H9 (cell line): ENCODE measurements at regions not wholly inside any gene's neighbourhood (a gene's known extent, or its start where the extent isn't known, plus 50 kb on each side); places are given as distances from the start of the nearest gene placed in this dataset.

Experiments
- DNase-seq: peaks from one replicate; pipeline ENCODE4 v3.0.0-alpha.2; 2017
- H2AFZ ChIP-seq: one replicate; pipeline ENCODE4 v1.6.1; 2013; ENCODE audit warnings: mild to moderate bottlenecking, low read length, control low read depth, moderate library complexity
- H2AK5ac ChIP-seq: 2 replicates; pipeline ENCODE4 v1.6.1; 2013; ENCODE audit warnings: low read length, control low read depth, mixed read lengths; ENCODE audit not compliant: insufficient read length
- H2BK120ac ChIP-seq: one replicate; pipeline ENCODE4 v1.6.1; 2013; ENCODE audit warnings: low read depth, mild to moderate bottlenecking, low read length, control low read depth, inconsistent platforms; ENCODE audit not compliant: poor library complexity, severe bottlenecking
- H2BK12ac ChIP-seq: 2 replicates; pipeline ENCODE4 v1.6.1; 2013; ENCODE audit warnings: low read length, control low read depth, mixed read lengths, low read depth; ENCODE audit not compliant: insufficient read length
- H2BK15ac ChIP-seq: 2 replicates; pipeline ENCODE4 v1.6.1; 2013; ENCODE audit warnings: low read depth, low read length, control low read depth
- H2BK20ac ChIP-seq: one replicate; pipeline ENCODE4 v1.6.1; 2013; ENCODE audit warnings: low read depth, mild to moderate bottlenecking, low read length, control low read depth, inconsistent platforms; ENCODE audit not compliant: poor library complexity, severe bottlenecking
- H2BK5ac ChIP-seq: 2 replicates; pipeline ENCODE4 v1.6.1; 2013; ENCODE audit warnings: low read length, control low read depth, mixed read lengths; ENCODE audit not compliant: insufficient read length
- H3K14ac ChIP-seq: 2 replicates; pipeline ENCODE4 v1.6.1; 2013; ENCODE audit warnings: low read length, control low read depth; ENCODE audit not compliant: insufficient read depth
- H3K18ac ChIP-seq: 2 replicates; pipeline ENCODE4 v1.6.1; 2013; ENCODE audit warnings: low read depth, mild to moderate bottlenecking, mixed read lengths, low read length, control low read depth; ENCODE audit not compliant: insufficient read length
- H3K23ac ChIP-seq: 2 replicates; pipeline ENCODE4 v1.6.1; 2013; ENCODE audit warnings: low read length, control low read depth, mixed read lengths, low read depth; ENCODE audit not compliant: insufficient read length
- H3K23me2 ChIP-seq: 2 replicates; pipeline ENCODE4 v1.6.1; 2013; ENCODE audit warnings: low read depth, mild to moderate bottlenecking, mixed read lengths, low read length, control low read depth; ENCODE audit not compliant: insufficient read length, poor library complexity, severe bottlenecking
- H3K27ac ChIP-seq: 2 replicates; pipeline ENCODE4 v1.5.1; 2013; ENCODE audit warnings: low read length, control low read depth, mixed read lengths, low read depth; ENCODE audit not compliant: insufficient read length
- H3K27me3 ChIP-seq: 2 replicates; pipeline ENCODE4 v1.6.1; 2013; ENCODE audit warnings: low read length, control low read depth, inconsistent platforms; ENCODE audit not compliant: insufficient read depth
- H3K4ac ChIP-seq: 2 replicates; pipeline ENCODE4 v1.6.1; 2013; ENCODE audit warnings: low read depth, mild to moderate bottlenecking, control low read depth, inconsistent platforms, low read length, moderate library complexity
- H3K4me1 ChIP-seq: 2 replicates; pipeline ENCODE4 v1.6.1; 2013; ENCODE audit warnings: low read length, control low read depth, inconsistent platforms; ENCODE audit not compliant: insufficient read depth
- H3K4me2 ChIP-seq: 2 replicates; pipeline ENCODE4 v1.6.1; 2013; ENCODE audit warnings: low read length, control low read depth, mixed read lengths; ENCODE audit not compliant: insufficient read length, insufficient read depth
- H3K56ac ChIP-seq: 2 replicates; pipeline ENCODE4 v1.6.1; 2013; ENCODE audit warnings: low read depth, mild to moderate bottlenecking, mixed read lengths, low read length, control low read depth; ENCODE audit not compliant: insufficient read length
- H3K79me1 ChIP-seq: 2 replicates; pipeline ENCODE4 v1.6.1; 2013; ENCODE audit warnings: low read depth, mild to moderate bottlenecking, moderate library complexity, low read length, control low read depth, inconsistent platforms; ENCODE audit not compliant: insufficient read depth, poor library complexity, severe bottlenecking
- H3K79me2 ChIP-seq: 2 replicates; pipeline ENCODE4 v1.6.1; 2013; ENCODE audit warnings: low read length, control low read depth, inconsistent platforms; ENCODE audit not compliant: insufficient read depth
- H3K9ac ChIP-seq: 2 replicates; pipeline ENCODE4 v1.6.1; 2013; ENCODE audit warnings: low read length, control low read depth, mixed read lengths; ENCODE audit not compliant: insufficient read length; ENCODE audit errors: extremely low read depth
- H3K9me3 ChIP-seq: one replicate; pipeline ENCODE4 v1.6.1; 2013; ENCODE audit warnings: low read depth, low read length, inconsistent platforms; ENCODE audit not compliant: control insufficient read depth
- H3T11ph ChIP-seq: one replicate; pipeline ENCODE4 v1.6.1; 2013; ENCODE audit warnings: mild to moderate bottlenecking, low read length, control low read depth, inconsistent platforms
- H4K20me1 ChIP-seq: one replicate; pipeline ENCODE4 v1.6.1; 2013; ENCODE audit not compliant: control insufficient read depth, insufficient read length, insufficient read depth
- H4K5ac ChIP-seq: 2 replicates; pipeline ENCODE4 v1.6.1; 2013; ENCODE audit warnings: low read depth, mild to moderate bottlenecking, mixed read lengths, low read length, control low read depth; ENCODE audit not compliant: insufficient read length
- H4K8ac ChIP-seq: replicated peaks from 2 replicates; pipeline ENCODE4 v1.6.1; 2013; ENCODE audit warnings: low read length, control low read depth, mixed read lengths, low read depth; ENCODE audit not compliant: insufficient read length
- H4K91ac ChIP-seq: 2 replicates; pipeline ENCODE4 v1.6.1; 2013; ENCODE audit warnings: low read depth, mild to moderate bottlenecking, moderate library complexity, mixed read lengths, low read length, control low read depth; ENCODE audit not compliant: insufficient read length
- H3K27ac Mint-ChIP-seq, 3 experiments: 2 replicates in 2 of 3; 3 replicates in 1 of 3; pipeline ENCODE4 v1.8.0; 2020 to 2021; ENCODE audit warnings: mixed read lengths in 3 of 3, mild to moderate bottlenecking in 1 of 3, moderate library complexity in 1 of 3
- H3K27me3 Mint-ChIP-seq: 2 replicates; pipeline ENCODE4 v1.8.0; 2021; ENCODE audit warnings: low read depth, mild to moderate bottlenecking, moderate library complexity, mixed read lengths
- H3K36me3 Mint-ChIP-seq, 3 experiments: 2 replicates in 2 of 3; 3 replicates in 1 of 3; pipeline ENCODE4 v1.8.0; 2020 to 2021; ENCODE audit warnings: low read depth in 3 of 3, mixed read lengths in 3 of 3; ENCODE audit not compliant: insufficient read depth in 1 of 3
- H3K4me1 Mint-ChIP-seq, 2 experiments: 2 replicates each; pipeline ENCODE4 v1.8.0; 2020; ENCODE audit warnings: mixed read lengths in 2 of 2
- H3K4me3 Mint-ChIP-seq, 2 experiments: 2 replicates in 1 of 2; 3 replicates in 1 of 2; pipeline ENCODE4 v1.8.0; 2020 to 2021; ENCODE audit warnings: mild to moderate bottlenecking in 2 of 2, mixed read lengths in 2 of 2, moderate library complexity in 1 of 2
- H3K9me3 Mint-ChIP-seq, 2 experiments: 2 replicates in 1 of 2; 3 replicates in 1 of 2; pipeline ENCODE4 v1.8.0; 2020; ENCODE audit warnings: mild to moderate bottlenecking in 2 of 2, mixed read lengths in 2 of 2, moderate library complexity in 1 of 2
- CTCF ChIP-seq: fragments of 200-600 bp; sonication (generic); conservative IDR thresholded peaks from 3 replicates; pipeline ENCODE4 v1.8.0; 2021; ENCODE audit warnings: antibody characterized with exemption, mild to moderate bottlenecking
- WGBS: extraction: QIAGEN DNeasy Blood & Tissue Kit; methylation state at CpG from one replicate; pipeline ENCODE4 v1.1.7; 2013; ENCODE audit warnings: missing lambda C conversion rate, low lambda C conversion rate, mixed read lengths; ENCODE audit not compliant: insufficient read length; ENCODE audit errors: extremely low coverage; 5-methylcytosine and 5-hydroxymethylcytosine counted together

GRCh38 chr5:159550951-159551350, 220.7 kb upstream of the IL12B start:
- Histone ChIP-seq H4K91ac (no peak overlapping the region), H4K5ac (no peak overlapping the region), H2BK20ac (no peak overlapping the region), H2BK12ac (no peak overlapping the region), H2BK5ac (no peak overlapping the region), H3K4me2 (no peak overlapping the region), H3K56ac (no peak overlapping the region), H2AK5ac (no peak overlapping the region), H2AFZ (no peak overlapping the region), H4K20me1 (no peaks in the 10 kb centered on the region), H3T11ph (no peak overlapping the region), H2BK15ac (no peak overlapping the region), H3K23ac (no peak overlapping the region), H3K14ac (no peak overlapping the region), H3K23me2 (no peaks in the 10 kb centered on the region), H3K79me1 (no peaks in the 10 kb centered on the region), H3K27me3 (no peaks in the 10 kb centered on the region), H3K9ac (no peak overlapping the region), H2BK120ac (no peak overlapping the region), H3K9me3 (no peaks in the 10 kb centered on the region), H3K4ac (no peak overlapping the region), H3K79me2 (no peaks in the 10 kb centered on the region), H4K8ac (no peak overlapping the region), H3K4me1 (no peaks in the 10 kb centered on the region), H3K18ac (no peak overlapping the region), H3K27ac (no peak overlapping the region)
- Mint-ChIP-seq H3K9me3 (peaks cover 2 to 6% of the 10 kb centered on the region in 2 experiments; a peak in 3 of 5 replicates), H3K27ac (no peak overlapping the region), H3K36me3 (no peaks in the 10 kb centered on the region; a peak in 1 of 7 replicates), H3K4me1 (no peaks in the 10 kb centered on the region), H3K27me3 (no peaks in the 10 kb centered on the region; the same call in 1 of the 2 replicates), H3K4me3 (no peak overlapping the region)
- no peak for DNase-seq
- TF ChIP-seq CTCF: no peak
- no CpG with 5 or more reads among the region's 1 CpG for WGBS
